COLO829 (cell line): ENCODE measurements at regions not wholly inside any gene's neighbourhood (a gene's known extent, or its start where the extent isn't known, plus 50 kb on each side); places are given as distances from the start of the nearest gene placed in this dataset.
"Not testable (repeated sequence)": the region's sequence is repeated elsewhere in the genome, so short reads cannot be mapped to it uniquely, and the experiment has no call there.

Source experiments
- DNase-seq: peaks from one replicate; pipeline ENCODE4 v3.0.0; 2012; ENCODE audit warnings: low spot score

- DNase-seq: no peak
Observed at GRCh38 chr20:20791664-20792568, 79.5 kb upstream of the RALGAPA2 start.

DNA sequence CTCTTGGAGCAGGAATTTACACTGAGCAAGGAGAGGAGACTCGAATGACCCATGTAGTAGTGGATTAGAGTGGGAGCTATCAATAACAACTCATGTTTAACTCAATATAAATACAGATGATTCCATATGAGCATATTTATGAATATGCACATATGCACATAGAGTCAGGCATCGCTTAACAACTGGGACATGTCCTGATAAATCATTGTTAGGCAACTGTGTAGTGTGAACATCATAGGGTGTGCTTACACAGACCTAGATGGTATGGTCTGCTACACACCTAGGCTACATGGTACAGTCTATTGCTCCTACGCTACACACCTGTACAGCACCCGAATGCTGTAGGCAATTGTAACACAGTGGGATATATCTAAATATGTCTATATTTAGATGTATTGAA is 75.9 kb upstream of the RALGAPA2 start:
- no peak for DNase-seq

DNA sequence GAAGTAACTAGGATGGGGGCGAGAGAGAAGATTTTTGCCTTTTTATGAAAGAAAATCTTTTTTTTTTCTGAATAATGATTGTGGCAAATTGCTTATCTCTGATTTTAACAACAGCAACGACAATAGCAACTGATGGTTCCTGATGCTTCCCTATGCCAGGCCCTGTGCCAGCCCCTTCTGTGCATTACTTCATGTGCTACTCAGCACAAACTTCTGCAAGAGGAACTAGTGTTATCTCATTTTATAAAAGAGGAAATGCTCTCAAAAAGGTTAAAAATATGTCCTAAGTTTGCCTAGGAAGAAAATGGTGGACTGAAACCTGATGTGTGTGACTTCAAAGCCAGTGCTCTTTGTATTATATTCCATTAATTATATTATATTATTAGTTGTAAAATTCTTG is 74.0 kb upstream of the RALGAPA2 start:
- DNase-seq: no peak

DNA sequence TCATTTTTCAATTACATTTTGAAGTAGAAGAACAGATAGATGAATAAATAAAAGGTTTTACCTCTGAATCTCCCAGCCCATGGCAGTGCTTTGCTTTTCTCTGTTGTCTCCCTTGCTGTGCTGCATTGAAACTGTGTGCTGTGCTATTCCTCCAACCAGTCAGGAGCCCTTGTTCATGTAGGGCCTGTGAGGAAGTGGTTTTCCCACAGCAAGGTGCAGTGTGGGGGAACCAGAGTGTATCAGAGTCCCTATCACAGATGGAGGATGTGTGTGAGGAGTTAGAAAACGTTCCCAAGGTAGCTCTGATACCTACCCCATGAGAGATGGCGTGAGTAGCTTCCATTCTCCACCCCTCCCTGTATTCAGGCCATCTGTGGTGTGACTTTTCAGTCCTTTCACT is 72.8 kb upstream of the RALGAPA2 start:
- no peak for DNase-seq

DNA sequence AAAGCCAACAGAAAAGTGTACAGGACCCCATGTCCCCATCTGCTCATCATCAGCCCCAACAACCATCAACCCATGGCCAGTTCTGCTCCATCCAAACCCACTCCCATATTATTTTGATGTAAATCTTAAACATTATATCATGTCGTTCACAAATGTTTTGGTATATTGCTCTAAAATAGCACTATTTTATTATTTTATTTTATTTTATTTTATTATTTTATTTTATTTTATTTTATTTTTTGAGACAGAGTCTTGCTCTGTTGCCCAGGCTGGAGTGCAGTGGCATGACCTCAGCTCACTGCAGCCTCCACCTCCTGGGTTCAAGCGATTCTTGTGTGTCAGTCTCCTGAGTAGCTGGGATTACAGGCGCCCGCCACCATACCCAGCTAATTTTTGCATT is 72.0 kb upstream of the RALGAPA2 start:
- not testable (repeated sequence) for DNase-seq

DNA sequence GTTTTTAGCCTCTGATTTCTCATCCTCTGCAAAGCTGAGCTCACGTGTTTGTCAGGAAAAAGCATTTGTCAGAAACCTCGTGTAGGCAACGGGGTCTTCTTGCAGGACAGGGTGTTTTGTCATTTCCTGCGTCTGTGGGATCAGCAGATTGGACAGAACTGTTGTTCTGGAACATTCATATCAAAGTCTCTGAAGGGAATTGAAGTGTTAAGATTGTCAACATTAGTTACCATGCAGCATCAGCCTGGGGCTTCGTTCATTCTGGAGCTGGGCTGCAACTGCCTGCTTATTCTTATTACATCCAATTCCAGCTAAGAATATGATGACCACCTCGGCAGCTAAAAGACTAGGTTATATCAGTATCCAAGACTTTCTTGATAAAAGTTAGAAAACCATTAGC is 71.0 kb upstream of the RALGAPA2 start:
- DNase-seq: no peak

- no peak for DNase-seq
Observed at GRCh38 chr20:20782755-20783154, 70.3 kb upstream of the RALGAPA2 start.

DNA sequence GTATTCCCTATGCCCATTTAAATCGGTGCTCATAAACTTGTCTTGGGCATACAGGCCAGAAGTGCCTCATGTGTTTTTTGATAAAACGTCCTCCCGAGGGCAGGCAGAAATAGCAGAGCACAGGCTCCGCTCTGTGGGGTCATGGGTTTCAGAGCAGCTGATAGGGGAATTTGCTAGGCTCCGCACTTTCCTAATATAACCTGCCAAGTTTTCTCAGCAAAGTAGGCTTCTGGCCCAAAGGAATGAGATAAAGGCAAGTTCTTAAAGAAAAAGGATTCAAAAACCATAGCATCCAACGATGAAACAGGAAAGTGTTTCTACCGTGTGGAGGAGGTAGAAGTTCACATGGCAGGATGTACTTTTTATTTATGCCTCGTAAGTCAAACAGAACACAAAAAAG is 69.8 kb upstream of the RALGAPA2 start:
- DNase-seq: no peak

- no peak for DNase-seq
Observed at GRCh38 chr20:20781029-20781428, 68.6 kb upstream of the RALGAPA2 start.

DNA sequence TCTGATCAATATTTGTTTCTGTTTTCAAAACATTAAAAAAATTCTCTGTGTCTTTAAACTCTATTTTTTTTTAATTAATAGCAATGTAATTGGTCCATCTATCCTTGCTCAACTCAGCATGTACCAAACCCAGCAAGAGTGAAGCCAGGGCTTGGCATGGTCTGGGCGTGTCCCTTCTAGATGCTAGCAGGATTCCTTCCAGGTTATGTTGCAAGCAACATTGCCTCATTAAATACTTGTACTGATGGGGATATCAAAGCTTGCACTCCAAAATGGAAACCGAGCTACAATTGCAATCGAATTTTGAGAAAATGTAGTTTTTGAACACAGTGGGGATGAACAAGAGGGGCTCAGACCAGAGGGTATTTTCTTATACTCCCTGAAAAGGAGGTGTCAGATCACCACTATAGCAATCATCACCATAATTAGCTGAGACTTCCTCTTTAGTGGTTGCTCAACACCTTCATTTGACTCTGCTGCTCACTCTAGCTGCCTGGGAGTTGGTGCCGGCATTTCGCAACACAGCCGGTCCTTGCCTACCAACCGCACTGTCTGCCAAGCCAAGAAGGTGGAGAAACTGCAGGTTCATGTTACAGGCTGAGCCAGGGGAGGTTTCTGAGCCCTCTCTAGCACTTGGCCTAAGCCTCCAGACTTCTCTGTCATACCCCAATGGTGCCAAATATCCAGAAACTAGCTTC is 67.8 kb upstream of the RALGAPA2 start:
- DNase-seq: no peak

GRCh38 chr20:20778676-20779075 is 66.2 kb upstream of the RALGAPA2 start:
- no peak for DNase-seq

DNA sequence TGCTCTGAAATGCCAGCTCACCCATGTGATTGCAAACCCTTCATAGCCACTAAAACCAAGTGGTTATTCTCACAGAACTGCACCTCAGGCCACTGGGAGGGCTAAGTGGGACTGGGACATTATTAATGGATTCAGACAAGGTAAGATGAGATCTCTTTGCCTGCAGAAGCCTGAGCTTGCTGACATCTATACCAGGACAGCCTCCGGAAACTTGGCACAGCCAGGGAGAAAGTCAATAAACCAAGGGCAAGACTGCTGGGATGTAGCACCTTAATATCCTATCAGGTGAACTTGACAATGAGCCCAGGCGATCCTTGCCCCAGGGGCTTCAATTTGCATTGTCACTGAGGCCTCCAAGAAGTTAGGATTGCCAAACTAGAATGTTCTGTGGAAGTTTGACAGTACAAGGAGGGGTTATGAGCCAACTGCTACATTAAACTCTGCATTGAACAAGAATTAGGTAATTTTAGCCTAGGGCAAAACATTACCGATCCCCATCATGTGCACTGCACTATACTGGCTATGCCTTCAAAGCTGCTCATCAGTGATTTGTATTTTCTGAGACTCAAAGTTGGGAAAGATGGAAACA is 60.1 kb upstream of the RALGAPA2 start:
- DNase-seq: no peak

DNA sequence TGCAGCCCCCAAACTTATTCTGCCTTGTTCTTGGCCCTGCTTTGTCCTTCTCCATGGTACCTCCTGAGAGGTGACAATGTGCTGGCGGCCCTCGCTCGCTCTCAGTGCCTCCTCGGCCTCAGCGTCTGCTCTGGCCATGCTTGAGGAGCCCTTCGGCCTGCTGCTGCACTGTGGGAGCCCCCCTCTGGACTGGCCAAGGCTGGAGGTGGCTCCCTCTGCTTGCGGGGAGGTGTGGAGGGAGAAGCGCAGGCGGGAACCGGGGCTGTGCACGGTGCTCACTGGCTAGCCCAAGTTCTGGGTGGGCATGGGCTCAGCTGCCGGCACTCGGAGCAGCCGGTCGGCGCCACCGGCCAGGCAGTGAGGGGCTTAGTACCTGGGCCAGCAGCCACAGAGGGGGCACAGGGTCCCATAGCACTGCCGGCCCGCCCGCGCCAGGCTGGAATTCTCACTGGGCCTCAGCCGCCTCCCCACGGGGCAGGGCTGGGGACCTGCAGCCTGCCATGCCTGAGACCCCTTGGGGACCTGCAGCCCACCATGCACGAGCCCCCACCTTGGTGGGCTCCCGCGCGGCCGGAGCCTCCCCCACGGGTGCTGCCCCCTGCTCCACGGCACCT is 55.9 kb upstream of the RALGAPA2 start:
- DNase-seq: no peak

DNA sequence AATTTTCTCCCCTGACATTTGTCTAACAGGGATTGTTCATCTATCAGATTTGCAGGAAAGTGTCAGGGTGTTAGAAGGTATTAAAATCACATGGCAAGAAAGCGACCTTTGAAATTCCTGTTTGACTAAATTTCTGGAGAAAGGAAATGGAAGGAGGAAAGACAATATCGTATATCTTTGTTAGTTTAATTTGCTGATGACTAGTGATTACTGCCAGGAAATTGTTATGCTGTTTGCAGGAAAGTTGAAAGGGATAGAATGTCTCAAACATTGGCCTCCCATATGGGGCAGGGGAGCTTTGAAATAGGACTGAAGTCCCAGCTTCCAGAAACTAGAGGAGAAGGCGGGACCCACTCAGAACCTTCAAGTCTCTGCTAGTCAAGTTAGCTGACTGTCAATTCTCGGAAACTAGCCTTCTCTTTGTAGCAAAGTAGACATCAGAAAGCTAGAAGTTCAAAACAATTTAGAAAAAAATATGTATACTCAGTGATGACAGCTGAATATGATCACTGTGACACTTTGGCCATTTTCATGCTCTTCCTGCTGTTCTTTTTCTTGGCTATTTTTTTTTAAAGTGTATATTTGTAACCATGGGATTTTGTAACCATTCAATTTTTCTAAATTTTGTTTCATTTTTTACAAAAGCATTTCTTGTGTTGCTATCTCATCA is 53.4 kb upstream of the RALGAPA2 start:
- DNase-seq: no peak

- DNase-seq: no peak
Observed at GRCh38 chr20:20763650-20764049, 51.2 kb upstream of the RALGAPA2 start.
